Kidney epithelial cell (primary cell): ENCODE measurements at regions not wholly inside any gene's neighbourhood (a gene's known extent, or its start where the extent isn't known, plus 50 kb on each side); places are given as distances from the start of the nearest gene placed in this dataset.
A peak's percentile ranks its signal among the peaks of the same experiment; 100 is the strongest.

ENCODE experiments used
- DNase-seq: peaks from one replicate; pipeline ENCODE4 v3.0.0-alpha.2; 2010; ENCODE audit warnings: low read depth
- H3K27me3 ChIP-seq: 2 replicates; pipeline ENCODE4 v1.6.0; 2011; ENCODE audit warnings: low read length; ENCODE audit not compliant: control insufficient read depth, insufficient read depth
- H3K36me3 ChIP-seq: 2 replicates; pipeline ENCODE4 v1.5.1; 2011; ENCODE audit warnings: low read length; ENCODE audit not compliant: control insufficient read depth, insufficient read depth
- H3K4me3 ChIP-seq: 2 replicates; pipeline ENCODE4 v1.5.1; 2011; ENCODE audit warnings: low read depth, mild to moderate bottlenecking, control low read depth, low read length
- TF ChIP-seq, protein P1 (sequence below): IDR thresholded peaks from 2 replicates; pipeline ENCODE4 v1.5.1; 2011; ENCODE audit warnings: mild to moderate bottlenecking, moderate library complexity, low read length, control low read depth, inconsistent platforms; ENCODE audit not compliant: insufficient read depth, poor library complexity, severe bottlenecking

DNA sequence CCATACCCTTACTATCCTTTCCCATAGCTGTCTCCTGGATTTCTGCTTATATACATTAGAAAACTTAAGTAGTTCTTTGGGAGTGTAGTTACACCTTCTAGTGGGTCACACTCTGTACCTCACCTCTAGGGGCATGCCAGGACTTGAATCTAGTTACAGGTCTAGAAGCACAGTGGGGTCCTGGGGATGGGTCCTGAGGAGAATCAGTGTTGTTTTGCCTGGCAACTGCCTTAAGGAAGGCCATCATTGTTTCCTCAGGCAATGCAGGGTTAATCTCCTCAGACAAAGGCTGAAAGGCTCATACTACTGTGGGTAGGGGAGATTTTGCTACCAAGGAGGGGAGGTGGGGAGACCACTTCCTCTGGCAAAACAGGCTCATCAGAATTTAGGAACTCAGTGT is 750.3 kb downstream of the FAT4 start:
- no peak overlapping the region for H3K4me3 ChIP-seq
- H3K27me3 ChIP-seq = no peaks in the 10 kb centered on the region
- no peak for DNase-seq
- no peaks in the 10 kb centered on the region for H3K36me3 ChIP-seq
- TF ChIP-seq, protein P1, sequence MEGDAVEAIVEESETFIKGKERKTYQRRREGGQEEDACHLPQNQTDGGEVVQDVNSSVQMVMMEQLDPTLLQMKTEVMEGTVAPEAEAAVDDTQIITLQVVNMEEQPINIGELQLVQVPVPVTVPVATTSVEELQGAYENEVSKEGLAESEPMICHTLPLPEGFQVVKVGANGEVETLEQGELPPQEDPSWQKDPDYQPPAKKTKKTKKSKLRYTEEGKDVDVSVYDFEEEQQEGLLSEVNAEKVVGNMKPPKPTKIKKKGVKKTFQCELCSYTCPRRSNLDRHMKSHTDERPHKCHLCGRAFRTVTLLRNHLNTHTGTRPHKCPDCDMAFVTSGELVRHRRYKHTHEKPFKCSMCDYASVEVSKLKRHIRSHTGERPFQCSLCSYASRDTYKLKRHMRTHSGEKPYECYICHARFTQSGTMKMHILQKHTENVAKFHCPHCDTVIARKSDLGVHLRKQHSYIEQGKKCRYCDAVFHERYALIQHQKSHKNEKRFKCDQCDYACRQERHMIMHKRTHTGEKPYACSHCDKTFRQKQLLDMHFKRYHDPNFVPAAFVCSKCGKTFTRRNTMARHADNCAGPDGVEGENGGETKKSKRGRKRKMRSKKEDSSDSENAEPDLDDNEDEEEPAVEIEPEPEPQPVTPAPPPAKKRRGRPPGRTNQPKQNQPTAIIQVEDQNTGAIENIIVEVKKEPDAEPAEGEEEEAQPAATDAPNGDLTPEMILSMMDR = no peak

DNA sequence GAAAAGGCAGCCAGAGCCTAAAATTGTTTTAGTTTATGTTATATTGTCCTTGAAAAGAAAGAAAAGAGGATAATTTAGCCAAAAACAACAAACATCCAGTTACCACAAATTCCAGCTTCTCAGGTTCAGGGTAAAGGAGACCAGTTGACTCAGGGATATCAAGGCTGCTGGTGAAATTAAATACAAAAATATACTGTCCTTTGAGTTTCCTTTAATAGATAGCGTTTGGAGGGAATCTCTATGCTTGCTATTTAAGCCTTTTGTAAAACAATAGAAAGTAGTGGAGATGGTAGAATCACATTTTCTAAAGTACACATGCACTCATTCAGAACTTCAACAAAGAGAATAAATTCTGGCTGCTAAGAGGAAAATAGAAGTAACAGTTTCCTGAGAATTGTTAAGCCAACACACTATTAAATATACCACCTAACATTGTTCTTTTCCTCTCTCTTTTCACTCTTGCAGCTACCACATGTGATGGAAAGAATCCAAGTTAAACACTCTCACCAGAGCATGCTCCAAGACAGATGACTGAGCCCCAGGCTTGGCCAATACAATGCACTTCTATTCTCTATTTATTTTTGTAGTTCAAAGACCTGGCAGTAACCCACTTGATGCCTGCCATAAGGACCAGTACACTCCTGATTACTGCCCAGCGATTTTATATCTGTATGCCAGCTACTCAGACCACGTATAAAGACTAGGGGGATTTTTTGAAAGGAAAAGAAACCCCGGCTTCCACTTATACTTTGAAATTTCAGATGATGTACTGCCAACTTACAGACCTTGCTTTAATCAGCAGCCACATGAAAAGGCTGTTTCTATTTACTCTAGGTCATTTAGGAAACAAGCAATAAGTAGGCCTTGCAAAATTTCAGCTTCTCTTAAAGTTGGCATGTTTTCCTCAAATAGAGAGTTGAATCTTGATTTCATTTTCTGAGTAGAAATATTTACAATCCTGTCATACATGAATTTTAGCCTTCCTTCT is 756.9 kb downstream of the FAT4 start:
- H3K4me3 ChIP-seq = no peak overlapping the region
- H3K36me3 ChIP-seq = no peaks in the 10 kb centered on the region
- TF ChIP-seq, protein P1 = no peak
- no peaks in the 10 kb centered on the region for H3K27me3 ChIP-seq
- DNase-seq = peak; percentile 25

DNA sequence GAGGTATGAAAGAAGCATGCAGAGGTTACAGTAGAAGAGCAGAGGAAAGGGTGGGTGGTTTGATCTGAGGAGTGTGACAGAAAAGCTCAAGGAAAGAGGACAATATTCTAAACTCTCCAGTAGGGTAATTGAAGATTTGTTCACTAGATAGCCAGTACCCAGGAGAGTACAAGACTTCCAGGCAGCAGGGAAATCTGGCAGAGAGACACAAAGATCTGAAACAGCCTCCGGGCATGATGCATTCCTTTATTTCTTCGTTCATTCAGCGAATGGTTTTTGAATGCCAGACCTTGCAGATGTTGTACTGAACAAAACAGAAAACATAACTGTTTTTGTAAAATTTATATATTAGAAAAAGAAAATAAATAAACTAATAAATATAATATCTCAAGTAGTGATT is 766.6 kb downstream of the FAT4 start:
- TF ChIP-seq, protein P1 = no peak
- Histone ChIP-seq H3K4me3 (no peak overlapping the region), H3K36me3 (no peaks in the 10 kb centered on the region), H3K27me3 (no peaks in the 10 kb centered on the region)
- DNase-seq = no peak

DNA sequence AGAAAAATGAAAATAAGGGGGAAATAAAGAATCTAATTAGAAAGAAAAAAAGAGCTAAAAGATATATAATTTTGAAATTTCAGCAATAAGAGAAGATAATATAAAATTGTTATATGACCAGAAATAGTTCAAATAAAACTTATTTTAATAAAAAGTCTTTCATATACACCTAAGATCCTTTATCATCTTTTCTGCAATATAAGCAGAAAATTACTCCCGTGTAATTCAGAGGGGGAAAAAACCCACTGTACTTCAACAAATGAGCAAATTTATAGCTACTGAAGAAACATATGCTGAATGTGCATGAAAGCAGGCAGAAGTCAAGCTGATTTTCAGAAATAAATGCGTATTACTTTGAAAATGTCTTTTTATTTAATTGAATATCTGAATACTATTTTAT is 771.3 kb downstream of the FAT4 start:
- Histone ChIP-seq H3K4me3 (no peak overlapping the region), H3K27me3 (no peaks in the 10 kb centered on the region), H3K36me3 (no peaks in the 10 kb centered on the region)
- TF ChIP-seq, protein P1 = no peak
- no peak for DNase-seq

DNA sequence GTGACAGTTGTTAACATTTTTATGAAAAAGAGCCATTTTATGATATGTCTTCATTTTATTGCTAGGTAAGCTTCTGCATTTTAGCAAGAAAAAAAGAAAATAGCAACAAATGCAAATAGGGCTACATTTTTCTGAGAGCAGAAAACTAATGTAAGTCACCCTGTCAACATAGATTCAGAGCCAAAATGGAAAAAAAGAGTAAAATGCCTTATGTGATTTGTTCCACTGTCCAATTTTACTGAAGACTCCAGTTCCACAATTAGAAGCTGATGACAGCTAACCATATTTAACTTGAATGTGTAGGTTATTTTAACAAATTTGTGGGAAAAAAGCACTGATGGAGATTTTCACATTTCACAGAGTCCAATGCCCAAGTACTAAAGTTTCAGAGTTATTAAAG is 772.3 kb downstream of the FAT4 start:
- H3K4me3 ChIP-seq = no peak overlapping the region
- H3K36me3 ChIP-seq = no peaks in the 10 kb centered on the region
- no peak for DNase-seq
- no peaks in the 10 kb centered on the region for H3K27me3 ChIP-seq
- TF ChIP-seq, protein P1 = no peak
